Panc1 (cell line): ENCODE measurements at regions not wholly inside any gene's neighbourhood (a gene's known extent, or its start where the extent isn't known, plus 50 kb on each side); places are given as distances from the start of the nearest gene placed in this dataset.
"Not testable (repeated sequence)": the region's sequence is repeated elsewhere in the genome, so short reads cannot be mapped to it uniquely, and the experiment has no call there.

ENCODE experiments used
- ATAC-seq: fragments of 200-7000 bp; cut with Tn5 transposase; 2 replicates; pipeline ENCODE4 v1.9.1; 2020; ENCODE audit warnings: mild to moderate bottlenecking, moderate library complexity
- BruUV-seq: library from RNA; stranded (reverse); fragments of 400-500 nt; replicated peaks from 2 replicates; lab custom pipeline; 2021; lab: Mats Ljungman, UMichigan
- CTCF ChIA-PET: fragments of 300-600 bp; sonication (Branson Sonifier 250); formaldehyde crosslinking; loops from one replicate; lab custom pipeline; 2022; ENCODE audit warnings: antibody characterized with exemption; lab: Charles Lee
- POLR2A ChIA-PET: fragments of 300-600 bp; sonication (Branson Sonifier 250); formaldehyde crosslinking; loops from one replicate; lab custom pipeline; 2022; ENCODE audit warnings: antibody characterized with exemption; lab: Charles Lee
- DNase-seq: peaks from one replicate; pipeline ENCODE4 v3.0.0-alpha.2; 2010; ENCODE audit warnings: low read depth, low spot score
- H3K27ac ChIP-seq: 2 replicates; pipeline ENCODE4 v1.5.1; 2011; ENCODE audit warnings: mild to moderate bottlenecking, low read length, inconsistent platforms
- H3K27me3 ChIP-seq: fragments of 200-500 bp; sonication (Bioruptor generic); 2 replicates; pipeline ENCODE4 v1.6.0; 2014; ENCODE audit warnings: low read length, inconsistent platforms; ENCODE audit not compliant: control insufficient read depth, insufficient read depth
- H3K36me3 ChIP-seq: fragments of 200-500 bp; sonication (Bioruptor generic); 2 replicates; pipeline ENCODE4 v1.5.1; 2014; ENCODE audit warnings: inconsistent platforms, mild to moderate bottlenecking, low read length, moderate library complexity; ENCODE audit not compliant: control insufficient read depth, insufficient read depth
- H3K4me1 ChIP-seq: 2 replicates; pipeline ENCODE4 v1.5.1; 2011; ENCODE audit warnings: inconsistent platforms, mild to moderate bottlenecking, low read length, moderate library complexity; ENCODE audit not compliant: control insufficient read depth, insufficient read depth
- H3K4me3 ChIP-seq, 2 experiments: 2 replicates each; pipeline ENCODE4 v1.5.1; 2011 to 2012; ENCODE audit warnings: low read depth in 2 of 2, low read length in 2 of 2, mild to moderate bottlenecking in 2 of 2, inconsistent platforms in 1 of 2, moderate library complexity in 1 of 2
- H3K9me3 ChIP-seq: fragments of 200-500 bp; sonication (Bioruptor generic); 2 replicates; pipeline ENCODE4 v1.5.1; 2014; ENCODE audit warnings: low read depth, mild to moderate bottlenecking, inconsistent platforms, low read length, moderate library complexity; ENCODE audit not compliant: control insufficient read depth, insufficient read depth
- POLR2AphosphoS5 ChIP-seq: IDR thresholded peaks from 2 replicates; pipeline ENCODE4 v1.6.1; 2012; ENCODE audit warnings: mild to moderate bottlenecking, low read depth, low read length, moderate library complexity
- SIN3A ChIP-seq: IDR thresholded peaks from 2 replicates; pipeline ENCODE4 v1.6.1; 2012; ENCODE audit warnings: low read depth, mild to moderate bottlenecking, low read length, moderate library complexity, borderline replicate concordance; ENCODE audit not compliant: insufficient read depth
- TCF7L2 ChIP-seq: IDR thresholded peaks from 2 replicates; pipeline ENCODE4 v1.6.1; 2011; ENCODE audit warnings: mild to moderate bottlenecking, low read depth, low read length, inconsistent platforms
- in situ Hi-C: cut with HindIII; loops from 2 replicates; pipeline ENCODE4 v1.10.0; 2016; ENCODE audit warnings: low sequenced_read_pairs, low pct_unique_long_range_greater_than_20kb
- intact Hi-C: fragments of 100-400 bp; cut with micrococcal nuclease; formaldehyde crosslinking; loops from one replicate; pipeline ENCODE4 v1.10.0; 2022; ENCODE audit not compliant: unreplicated experiment
- TF ChIP-seq, protein P1 (sequence below), 2 experiments: IDR thresholded peaks; 2 replicates each; pipeline ENCODE4 v1.6.1; 2011 to 2012; ENCODE audit warnings: low read depth in 2 of 2, control low read depth in 1 of 2, low read length in 1 of 2, mild to moderate bottlenecking in 1 of 2, moderate library complexity in 1 of 2; ENCODE audit not compliant: insufficient read depth in 1 of 2
- TF ChIP-seq, protein P2 (sequence below): fragments of 450-650 bp; IDR thresholded peaks from 2 replicates; pipeline ENCODE4 v1.5.1; 2017; ENCODE audit warnings: mild to moderate bottlenecking

DNA sequence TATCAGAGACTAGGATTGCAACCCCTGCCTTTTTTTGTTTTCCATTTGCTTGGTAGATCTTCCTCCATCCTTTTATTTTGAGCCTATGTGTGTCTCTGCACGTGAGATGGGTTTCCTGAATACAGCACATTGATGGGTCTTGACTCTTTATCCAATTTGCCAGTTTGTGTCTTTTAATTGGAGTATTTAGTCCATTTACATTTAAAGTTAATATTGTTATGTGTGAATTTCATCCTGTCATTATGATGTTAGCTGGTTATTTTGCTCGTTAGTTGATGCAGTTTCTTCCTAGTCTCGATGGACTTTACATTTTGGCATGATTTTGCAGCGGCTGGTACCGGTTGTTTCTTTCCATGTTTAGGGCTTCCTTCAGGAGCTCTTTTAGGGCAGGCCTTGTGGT, 99.2 kb upstream of the CNTNAP2 start:
- BruUV-seq, H3K4me1 ChIP-seq, H3K27ac ChIP-seq, H3K36me3 ChIP-seq, intact Hi-C loops, DNase-seq, ATAC-seq, H3K4me3 ChIP-seq, H3K27me3 ChIP-seq, POLR2A ChIA-PET, H3K9me3 ChIP-seq, CTCF ChIA-PET, in situ Hi-C loops: not testable (repeated sequence)

DNA sequence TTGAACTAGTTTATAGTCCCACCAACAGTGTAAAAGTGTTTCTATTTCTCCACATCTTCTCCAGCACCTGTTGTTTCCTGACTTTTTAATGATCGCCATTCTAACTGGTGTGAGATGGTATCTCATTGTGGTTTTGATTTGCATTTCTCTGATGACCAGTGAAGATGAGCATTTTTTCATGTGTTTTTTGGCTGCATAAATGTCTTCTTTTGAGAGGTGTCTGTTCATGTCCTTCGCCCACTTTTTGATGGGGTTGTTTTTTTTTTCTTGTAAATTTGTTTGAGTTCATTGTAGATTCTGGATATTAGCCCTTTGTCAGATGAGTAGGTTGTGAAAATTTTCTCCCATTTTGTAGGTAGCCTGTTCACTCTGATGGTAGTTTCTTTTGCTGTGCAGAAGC, 102.4 kb upstream of the CNTNAP2 start:
- intact Hi-C loops, H3K4me1 ChIP-seq, H3K4me3 ChIP-seq, H3K36me3 ChIP-seq, ATAC-seq, H3K9me3 ChIP-seq, CTCF ChIA-PET, BruUV-seq, DNase-seq, H3K27ac ChIP-seq, in situ Hi-C loops, H3K27me3 ChIP-seq, POLR2A ChIA-PET: not testable (repeated sequence)

DNA sequence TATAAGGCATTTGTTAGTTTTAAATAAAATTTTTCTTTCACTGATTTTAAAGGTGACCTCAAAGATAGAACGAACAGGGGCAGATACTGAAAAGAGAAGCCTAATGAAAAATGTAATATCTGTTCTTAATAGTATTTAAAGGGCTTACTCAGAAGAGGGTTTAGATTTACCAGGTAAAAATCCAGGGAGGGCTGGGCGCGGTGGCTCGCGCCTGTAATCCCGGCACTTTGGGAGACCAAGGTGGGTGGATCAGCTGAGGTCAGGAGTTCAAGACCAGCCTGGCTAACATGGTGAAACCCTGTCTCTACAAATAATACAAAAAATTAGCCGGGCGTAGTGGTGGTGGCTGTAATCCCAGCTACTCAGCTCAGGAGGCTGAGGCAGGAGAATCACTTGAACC, 108.3 kb upstream of the CNTNAP2 start:
- in situ Hi-C loops, result no loop called here
- DNase-seq (no peak), ATAC-seq (no peak)
- Histone ChIP-seq H3K4me3 (no peak overlapping the region), H3K9me3 (no peaks in the 10 kb centered on the region), H3K27ac (no peak overlapping the region), H3K36me3 (no peaks in the 10 kb centered on the region), H3K27me3 (no peaks in the 10 kb centered on the region), H3K4me1 (no peaks in the 10 kb centered on the region)
- CTCF ChIA-PET, result no interaction called here
- POLR2A ChIA-PET, result no interaction called here
- BruUV-seq, result no TSS peak
- intact Hi-C loops, result no loop called here
- no peak for TF ChIP-seq SIN3A
- no peak for TF ChIP-seq TCF7L2

DNA sequence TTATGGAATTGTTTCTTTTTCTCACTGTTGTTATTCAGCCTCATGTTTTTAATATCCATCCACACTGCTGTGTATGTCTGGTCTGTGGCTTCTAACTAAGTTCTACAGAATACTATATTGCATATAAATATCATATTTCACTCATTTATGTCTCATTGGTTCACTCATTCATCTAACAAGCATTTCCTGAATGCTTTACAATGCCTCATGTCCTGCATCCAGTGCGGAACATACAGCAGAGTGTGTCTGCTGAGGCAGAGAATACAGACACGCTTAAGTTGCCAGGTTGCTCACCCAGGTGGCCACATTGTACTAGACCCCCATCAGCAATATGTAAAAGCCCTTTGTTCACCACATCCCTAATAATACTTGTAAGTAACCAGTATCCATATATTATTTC, 111.8 kb upstream of the CNTNAP2 start:
- Histone ChIP-seq H3K4me1 (no peaks in the 10 kb centered on the region), H3K36me3 (no peaks in the 10 kb centered on the region), H3K9me3 (no peaks in the 10 kb centered on the region), H3K27ac (no peak overlapping the region), H3K4me3 (no peak overlapping the region), H3K27me3 (no peaks in the 10 kb centered on the region)
- DNase-seq, result no peak
- no TSS peak for BruUV-seq
- CTCF ChIA-PET, result no interaction called here
- intact Hi-C loops (no loop called here), in situ Hi-C loops (no loop called here)
- ATAC-seq, result no peak
- POLR2A ChIA-PET, result no interaction called here
- TF ChIP-seq, protein P1, sequence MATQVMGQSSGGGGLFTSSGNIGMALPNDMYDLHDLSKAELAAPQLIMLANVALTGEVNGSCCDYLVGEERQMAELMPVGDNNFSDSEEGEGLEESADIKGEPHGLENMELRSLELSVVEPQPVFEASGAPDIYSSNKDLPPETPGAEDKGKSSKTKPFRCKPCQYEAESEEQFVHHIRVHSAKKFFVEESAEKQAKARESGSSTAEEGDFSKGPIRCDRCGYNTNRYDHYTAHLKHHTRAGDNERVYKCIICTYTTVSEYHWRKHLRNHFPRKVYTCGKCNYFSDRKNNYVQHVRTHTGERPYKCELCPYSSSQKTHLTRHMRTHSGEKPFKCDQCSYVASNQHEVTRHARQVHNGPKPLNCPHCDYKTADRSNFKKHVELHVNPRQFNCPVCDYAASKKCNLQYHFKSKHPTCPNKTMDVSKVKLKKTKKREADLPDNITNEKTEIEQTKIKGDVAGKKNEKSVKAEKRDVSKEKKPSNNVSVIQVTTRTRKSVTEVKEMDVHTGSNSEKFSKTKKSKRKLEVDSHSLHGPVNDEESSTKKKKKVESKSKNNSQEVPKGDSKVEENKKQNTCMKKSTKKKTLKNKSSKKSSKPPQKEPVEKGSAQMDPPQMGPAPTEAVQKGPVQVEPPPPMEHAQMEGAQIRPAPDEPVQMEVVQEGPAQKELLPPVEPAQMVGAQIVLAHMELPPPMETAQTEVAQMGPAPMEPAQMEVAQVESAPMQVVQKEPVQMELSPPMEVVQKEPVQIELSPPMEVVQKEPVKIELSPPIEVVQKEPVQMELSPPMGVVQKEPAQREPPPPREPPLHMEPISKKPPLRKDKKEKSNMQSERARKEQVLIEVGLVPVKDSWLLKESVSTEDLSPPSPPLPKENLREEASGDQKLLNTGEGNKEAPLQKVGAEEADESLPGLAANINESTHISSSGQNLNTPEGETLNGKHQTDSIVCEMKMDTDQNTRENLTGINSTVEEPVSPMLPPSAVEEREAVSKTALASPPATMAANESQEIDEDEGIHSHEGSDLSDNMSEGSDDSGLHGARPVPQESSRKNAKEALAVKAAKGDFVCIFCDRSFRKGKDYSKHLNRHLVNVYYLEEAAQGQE (IDR thresholded peaks at IDR 0.05; ENCODE audit: insufficient read depth in 1 of 2, low read depth in 2 of 2, low read length in 1 of 2), result no peak
- TF ChIP-seq TCF7L2 (no peak), POLR2AphosphoS5 (no peak), SIN3A (no peak)
- TF ChIP-seq, protein P2, sequence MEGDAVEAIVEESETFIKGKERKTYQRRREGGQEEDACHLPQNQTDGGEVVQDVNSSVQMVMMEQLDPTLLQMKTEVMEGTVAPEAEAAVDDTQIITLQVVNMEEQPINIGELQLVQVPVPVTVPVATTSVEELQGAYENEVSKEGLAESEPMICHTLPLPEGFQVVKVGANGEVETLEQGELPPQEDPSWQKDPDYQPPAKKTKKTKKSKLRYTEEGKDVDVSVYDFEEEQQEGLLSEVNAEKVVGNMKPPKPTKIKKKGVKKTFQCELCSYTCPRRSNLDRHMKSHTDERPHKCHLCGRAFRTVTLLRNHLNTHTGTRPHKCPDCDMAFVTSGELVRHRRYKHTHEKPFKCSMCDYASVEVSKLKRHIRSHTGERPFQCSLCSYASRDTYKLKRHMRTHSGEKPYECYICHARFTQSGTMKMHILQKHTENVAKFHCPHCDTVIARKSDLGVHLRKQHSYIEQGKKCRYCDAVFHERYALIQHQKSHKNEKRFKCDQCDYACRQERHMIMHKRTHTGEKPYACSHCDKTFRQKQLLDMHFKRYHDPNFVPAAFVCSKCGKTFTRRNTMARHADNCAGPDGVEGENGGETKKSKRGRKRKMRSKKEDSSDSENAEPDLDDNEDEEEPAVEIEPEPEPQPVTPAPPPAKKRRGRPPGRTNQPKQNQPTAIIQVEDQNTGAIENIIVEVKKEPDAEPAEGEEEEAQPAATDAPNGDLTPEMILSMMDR, result no peak
